ENCODE measurements at regions not wholly inside any gene's neighbourhood (a gene's known extent, or its start where the extent isn't known, plus 50 kb on each side); places are given as distances from the start of the nearest gene placed in this dataset.

DNA sequence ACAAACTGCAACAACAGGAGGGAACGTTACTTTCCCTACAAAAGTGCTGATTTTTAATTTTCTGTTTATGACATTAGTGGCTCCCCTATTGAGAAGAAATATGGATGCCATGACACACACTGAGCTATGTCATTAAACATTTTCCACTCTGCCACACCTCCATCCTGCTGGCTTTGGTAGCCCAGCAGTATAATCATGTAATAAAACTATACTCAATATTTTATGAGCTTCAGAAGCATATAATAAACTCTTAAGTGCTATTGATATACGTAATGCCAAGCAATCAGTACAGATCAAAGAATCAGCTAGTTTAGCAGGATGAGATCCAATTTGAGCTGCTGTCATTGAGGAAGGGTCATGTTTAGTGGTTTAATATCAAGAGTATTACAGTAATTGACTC, 141.3 kb upstream of the LRRC7 start:
- H3K36me3 ChIP-seq (ENCODE audit: insufficient read depth): no peaks in the 10 kb centered on the region
- TF ChIP-seq, protein P1, sequence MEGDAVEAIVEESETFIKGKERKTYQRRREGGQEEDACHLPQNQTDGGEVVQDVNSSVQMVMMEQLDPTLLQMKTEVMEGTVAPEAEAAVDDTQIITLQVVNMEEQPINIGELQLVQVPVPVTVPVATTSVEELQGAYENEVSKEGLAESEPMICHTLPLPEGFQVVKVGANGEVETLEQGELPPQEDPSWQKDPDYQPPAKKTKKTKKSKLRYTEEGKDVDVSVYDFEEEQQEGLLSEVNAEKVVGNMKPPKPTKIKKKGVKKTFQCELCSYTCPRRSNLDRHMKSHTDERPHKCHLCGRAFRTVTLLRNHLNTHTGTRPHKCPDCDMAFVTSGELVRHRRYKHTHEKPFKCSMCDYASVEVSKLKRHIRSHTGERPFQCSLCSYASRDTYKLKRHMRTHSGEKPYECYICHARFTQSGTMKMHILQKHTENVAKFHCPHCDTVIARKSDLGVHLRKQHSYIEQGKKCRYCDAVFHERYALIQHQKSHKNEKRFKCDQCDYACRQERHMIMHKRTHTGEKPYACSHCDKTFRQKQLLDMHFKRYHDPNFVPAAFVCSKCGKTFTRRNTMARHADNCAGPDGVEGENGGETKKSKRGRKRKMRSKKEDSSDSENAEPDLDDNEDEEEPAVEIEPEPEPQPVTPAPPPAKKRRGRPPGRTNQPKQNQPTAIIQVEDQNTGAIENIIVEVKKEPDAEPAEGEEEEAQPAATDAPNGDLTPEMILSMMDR (conservative IDR thresholded peaks at IDR 0.05; ENCODE audit: low read depth, low read length): no peak
- H3K27ac ChIP-seq: no peak overlapping the region
- no peak overlapping the region for H3K4me2 ChIP-seq
- H3K4me3 ChIP-seq (IDR thresholded peaks at IDR 0.05; ENCODE audit: insufficient read depth, low read depth, low read length): no peak overlapping the region
- H3K79me2 ChIP-seq (ENCODE audit: insufficient read depth, low read depth): no peaks in the 10 kb centered on the region
- H3K27me3 ChIP-seq (ENCODE audit: insufficient read depth, low read depth): no peaks in the 10 kb centered on the region
- H2AFZ ChIP-seq (ENCODE audit: low read depth): no peak overlapping the region
- H3K4me1 ChIP-seq (ENCODE audit: low read depth, poor library complexity, severe bottlenecking): no peaks in the 10 kb centered on the region
- no peak overlapping the region for H3K9ac ChIP-seq
- no peaks in the 10 kb centered on the region for H4K20me1 ChIP-seq (ENCODE audit: insufficient read depth)

DNA sequence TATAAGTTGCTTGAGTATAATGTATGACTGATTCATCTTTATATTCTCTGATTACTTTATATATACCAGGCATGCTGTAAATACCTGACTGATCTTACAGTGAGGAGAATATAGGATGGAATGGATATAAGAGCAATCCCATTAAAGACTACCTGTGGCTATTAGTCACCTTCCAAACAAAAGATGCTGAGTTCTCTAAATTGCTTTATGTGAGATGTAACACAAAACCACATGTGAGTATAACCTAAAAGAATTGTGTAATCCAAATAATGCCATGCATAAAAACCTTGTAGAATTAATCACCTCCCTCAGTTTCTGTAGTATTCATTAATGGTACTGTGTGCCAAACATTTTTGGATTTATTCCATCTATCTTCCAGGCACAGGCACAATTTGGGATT, 134.6 kb upstream of the LRRC7 start:
- Histone ChIP-seq H3K27me3 (ENCODE audit: insufficient read depth, low read depth) (no peaks in the 10 kb centered on the region), H3K79me2 (ENCODE audit: insufficient read depth, low read depth) (no peaks in the 10 kb centered on the region), H2AFZ (ENCODE audit: low read depth) (no peak overlapping the region), H3K4me1 (ENCODE audit: low read depth, poor library complexity, severe bottlenecking) (no peaks in the 10 kb centered on the region), H4K20me1 (ENCODE audit: insufficient read depth) (no peaks in the 10 kb centered on the region), H3K4me2 (no peak overlapping the region), H3K9ac (no peak overlapping the region), H3K27ac (no peak overlapping the region), H3K36me3 (ENCODE audit: insufficient read depth) (no peaks in the 10 kb centered on the region), H3K4me3 (IDR thresholded peaks at IDR 0.05; ENCODE audit: insufficient read depth, low read depth, low read length) (no peak overlapping the region)
- TF ChIP-seq, protein P1 (conservative IDR thresholded peaks at IDR 0.05; ENCODE audit: low read depth, low read length): no peak

DNA sequence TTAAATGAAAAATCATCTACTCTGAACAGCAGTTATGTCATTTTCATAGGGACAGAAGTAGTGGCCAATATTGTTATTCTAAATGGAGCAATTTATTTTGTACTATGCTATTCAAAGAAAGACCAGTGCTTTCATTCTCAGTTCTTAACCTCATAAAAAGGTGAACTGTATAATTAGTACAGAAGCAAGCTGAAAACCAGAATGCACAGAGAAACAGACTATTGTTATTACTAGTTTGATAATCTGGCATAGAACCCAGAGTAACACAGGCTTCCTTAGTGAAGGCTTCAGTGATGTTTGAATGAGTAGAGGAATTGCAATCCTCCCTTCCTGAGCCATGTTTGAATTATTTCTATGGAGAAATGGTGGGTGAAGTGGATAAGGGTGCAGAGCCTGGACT, 131.6 kb upstream of the LRRC7 start:
- Histone ChIP-seq H3K4me3 (IDR thresholded peaks at IDR 0.05; ENCODE audit: insufficient read depth, low read depth, low read length) (no peak overlapping the region), H3K4me1 (ENCODE audit: low read depth, poor library complexity, severe bottlenecking) (no peaks in the 10 kb centered on the region), H3K79me2 (ENCODE audit: insufficient read depth, low read depth) (no peaks in the 10 kb centered on the region), H3K4me2 (no peak overlapping the region), H4K20me1 (ENCODE audit: insufficient read depth) (no peaks in the 10 kb centered on the region), H3K27ac (no peak overlapping the region), H3K9ac (no peak overlapping the region), H2AFZ (ENCODE audit: low read depth) (no peak overlapping the region), H3K27me3 (ENCODE audit: insufficient read depth, low read depth) (no peaks in the 10 kb centered on the region), H3K36me3 (ENCODE audit: insufficient read depth) (no peaks in the 10 kb centered on the region)
- TF ChIP-seq, protein P1 (conservative IDR thresholded peaks at IDR 0.05; ENCODE audit: low read depth, low read length): no peak

DNA sequence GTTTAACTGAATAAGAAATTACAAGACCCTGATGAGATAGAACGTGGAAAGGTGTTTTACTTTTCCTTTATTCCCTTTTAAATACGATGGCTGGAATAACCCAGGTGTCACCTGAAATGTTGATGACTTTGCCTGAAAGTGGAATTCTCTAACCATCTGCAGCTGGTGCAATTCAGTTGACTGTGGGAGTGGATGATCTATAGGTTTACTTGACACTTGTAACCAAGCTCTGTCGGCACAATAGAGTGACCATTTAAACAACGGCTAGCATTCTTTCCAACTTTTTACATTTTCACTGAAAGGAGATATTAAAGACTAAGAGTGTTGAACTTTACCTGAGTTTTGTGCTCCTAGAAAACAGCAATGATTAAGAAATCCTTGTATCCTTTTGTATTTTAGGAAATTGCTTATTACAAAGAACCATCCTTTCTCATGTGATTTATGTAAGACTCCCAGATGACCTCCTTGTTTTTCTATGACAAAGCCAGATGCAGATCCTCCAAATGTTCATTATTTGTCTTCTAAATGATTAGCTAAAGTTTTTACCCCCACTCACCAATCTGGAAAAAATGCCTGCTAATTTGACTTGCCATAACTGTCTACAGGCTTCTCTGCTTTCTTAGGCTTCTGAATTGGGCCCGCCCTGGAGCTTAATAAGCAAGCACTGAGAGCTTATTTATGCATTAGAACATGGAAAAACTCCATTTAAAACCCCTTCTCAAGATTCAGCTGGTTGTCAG, 129.5 kb upstream of the LRRC7 start:
- H3K4me1 ChIP-seq (ENCODE audit: low read depth, poor library complexity, severe bottlenecking): no peaks in the 10 kb centered on the region
- no peaks in the 10 kb centered on the region for H4K20me1 ChIP-seq (ENCODE audit: insufficient read depth)
- H2AFZ ChIP-seq (ENCODE audit: low read depth): no peak overlapping the region
- no peak overlapping the region for H3K9ac ChIP-seq
- no peaks in the 10 kb centered on the region for H3K27me3 ChIP-seq (ENCODE audit: insufficient read depth, low read depth)
- no peak overlapping the region for H3K27ac ChIP-seq
- H3K4me2 ChIP-seq: no peak overlapping the region
- no peaks in the 10 kb centered on the region for H3K36me3 ChIP-seq (ENCODE audit: insufficient read depth)
- H3K79me2 ChIP-seq (ENCODE audit: insufficient read depth, low read depth): no peaks in the 10 kb centered on the region
- H3K4me3 ChIP-seq (IDR thresholded peaks at IDR 0.05; ENCODE audit: insufficient read depth, low read depth, low read length): no peak overlapping the region
- TF ChIP-seq, protein P1 (conservative IDR thresholded peaks at IDR 0.05; ENCODE audit: low read depth, low read length): no peak
